ENCODE measurements at regions not wholly inside any gene's neighbourhood (a gene's known extent, or its start where the extent isn't known, plus 50 kb on each side); places are given as distances from the start of the nearest gene placed in this dataset.

- no peak for TF ChIP-seq EZH2phosphoT487 (IDR thresholded peaks at IDR 0.05; ENCODE audit: borderline replicate concordance, low read length)
- TF ChIP-seq, protein P1, sequence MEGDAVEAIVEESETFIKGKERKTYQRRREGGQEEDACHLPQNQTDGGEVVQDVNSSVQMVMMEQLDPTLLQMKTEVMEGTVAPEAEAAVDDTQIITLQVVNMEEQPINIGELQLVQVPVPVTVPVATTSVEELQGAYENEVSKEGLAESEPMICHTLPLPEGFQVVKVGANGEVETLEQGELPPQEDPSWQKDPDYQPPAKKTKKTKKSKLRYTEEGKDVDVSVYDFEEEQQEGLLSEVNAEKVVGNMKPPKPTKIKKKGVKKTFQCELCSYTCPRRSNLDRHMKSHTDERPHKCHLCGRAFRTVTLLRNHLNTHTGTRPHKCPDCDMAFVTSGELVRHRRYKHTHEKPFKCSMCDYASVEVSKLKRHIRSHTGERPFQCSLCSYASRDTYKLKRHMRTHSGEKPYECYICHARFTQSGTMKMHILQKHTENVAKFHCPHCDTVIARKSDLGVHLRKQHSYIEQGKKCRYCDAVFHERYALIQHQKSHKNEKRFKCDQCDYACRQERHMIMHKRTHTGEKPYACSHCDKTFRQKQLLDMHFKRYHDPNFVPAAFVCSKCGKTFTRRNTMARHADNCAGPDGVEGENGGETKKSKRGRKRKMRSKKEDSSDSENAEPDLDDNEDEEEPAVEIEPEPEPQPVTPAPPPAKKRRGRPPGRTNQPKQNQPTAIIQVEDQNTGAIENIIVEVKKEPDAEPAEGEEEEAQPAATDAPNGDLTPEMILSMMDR (conservative IDR thresholded peaks at IDR 0.05; ENCODE audit: low read depth, low read length): no peak
These were observed 130.1 kb upstream of the MAGEB18 start for GRCh38 chrX:26008042-26008441.
